ENCODE measurements at regions not wholly inside any gene's neighbourhood (a gene's known extent, or its start where the extent isn't known, plus 50 kb on each side); places are given as distances from the start of the nearest gene placed in this dataset.
"Not testable (repeated sequence)": the region's sequence is repeated elsewhere in the genome, so short reads cannot be mapped to it uniquely, and the experiment has no call there.

- ChIA-PET CTCF (no interaction called here), POLR2A (no interaction called here)
- H3K27me3 Mint-ChIP-seq: peaks cover 5% of the 10 kb centered on the region
- no peak for DNase-seq
- no peak for TF ChIP-seq EZH2 (IDR thresholded peaks at IDR 0.05; ENCODE audit: borderline replicate concordance, insufficient read depth, low read depth, low read length, poor library complexity, severe bottlenecking)
- TF ChIP-seq, protein P1, sequence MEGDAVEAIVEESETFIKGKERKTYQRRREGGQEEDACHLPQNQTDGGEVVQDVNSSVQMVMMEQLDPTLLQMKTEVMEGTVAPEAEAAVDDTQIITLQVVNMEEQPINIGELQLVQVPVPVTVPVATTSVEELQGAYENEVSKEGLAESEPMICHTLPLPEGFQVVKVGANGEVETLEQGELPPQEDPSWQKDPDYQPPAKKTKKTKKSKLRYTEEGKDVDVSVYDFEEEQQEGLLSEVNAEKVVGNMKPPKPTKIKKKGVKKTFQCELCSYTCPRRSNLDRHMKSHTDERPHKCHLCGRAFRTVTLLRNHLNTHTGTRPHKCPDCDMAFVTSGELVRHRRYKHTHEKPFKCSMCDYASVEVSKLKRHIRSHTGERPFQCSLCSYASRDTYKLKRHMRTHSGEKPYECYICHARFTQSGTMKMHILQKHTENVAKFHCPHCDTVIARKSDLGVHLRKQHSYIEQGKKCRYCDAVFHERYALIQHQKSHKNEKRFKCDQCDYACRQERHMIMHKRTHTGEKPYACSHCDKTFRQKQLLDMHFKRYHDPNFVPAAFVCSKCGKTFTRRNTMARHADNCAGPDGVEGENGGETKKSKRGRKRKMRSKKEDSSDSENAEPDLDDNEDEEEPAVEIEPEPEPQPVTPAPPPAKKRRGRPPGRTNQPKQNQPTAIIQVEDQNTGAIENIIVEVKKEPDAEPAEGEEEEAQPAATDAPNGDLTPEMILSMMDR (IDR thresholded peaks at IDR 0.05): no peak
- Histone ChIP-seq H3K36me3 (replicated peaks in 1 of 2; ENCODE audit: control extremely low read depth in 1 of 2, control insufficient read depth in 1 of 2, extremely low read depth in 1 of 2, insufficient read depth in 2 of 2, low read length in 1 of 2) (no peaks in the 10 kb centered on the region), H3K9me3 (ENCODE audit: control extremely low read depth in 1 of 3, control insufficient read depth in 2 of 3, insufficient read depth in 1 of 3, low read length in 2 of 3) (peaks cover 0 to 22% (median 0%) of the 10 kb centered on the region in 3 donors), H3K4me2 (replicated peaks; ENCODE audit: low read depth, low read length, poor library complexity, severe bottlenecking) (no peak overlapping the region), H3K79me2 (ENCODE audit: control insufficient read depth, insufficient read depth, low read length) (no peaks in the 10 kb centered on the region), H3K4me1 (ENCODE audit: control insufficient read depth in 2 of 2, insufficient read depth in 2 of 2, low read length in 2 of 2) (no peaks in the 10 kb centered on the region), H3K27ac (ENCODE audit: low read length in 2 of 2) (no peak overlapping the region), H4K20me1 (ENCODE audit: control insufficient read depth, insufficient read depth, low read length, poor library complexity, severe bottlenecking) (no peaks in the 10 kb centered on the region), H3K4me3 (ENCODE audit: control extremely low read depth in 1 of 5, extremely low read depth in 1 of 5, insufficient read depth in 1 of 5, low read depth in 2 of 5, low read length in 4 of 5) (no peak overlapping the region), H2AFZ (ENCODE audit: insufficient read depth, low read depth, low read length, poor library complexity, severe bottlenecking) (no peak overlapping the region), H3K27me3 (replicated peaks in 1 of 4; ENCODE audit: control extremely low read depth in 1 of 4, control insufficient read depth in 3 of 4, insufficient read depth in 4 of 4, low read length in 3 of 4) (no peaks in the 10 kb centered on the region), H3K9ac (ENCODE audit: low read length) (no peak overlapping the region)
- H3K4me1 Mint-ChIP-seq: no peaks in the 10 kb centered on the region
- H3K4me3 Mint-ChIP-seq: no peak overlapping the region
- no peak for ATAC-seq (ENCODE audit: low read depth)
- intact Hi-C loops (cut with micrococcal nuclease): no loop called here
- no peak overlapping the region for H3K27ac Mint-ChIP-seq
- H3K9me3 Mint-ChIP-seq (ENCODE audit: insufficient read depth): peaks cover 2% of the 10 kb centered on the region
- 94% methylated on average over 23 of the region's 25 CpGs for WGBS (ENCODE audit: insufficient coverage)
Observed at GRCh38 chr4:159420162-159421057, 317.5 kb downstream of the RAPGEF2 start.

DNA sequence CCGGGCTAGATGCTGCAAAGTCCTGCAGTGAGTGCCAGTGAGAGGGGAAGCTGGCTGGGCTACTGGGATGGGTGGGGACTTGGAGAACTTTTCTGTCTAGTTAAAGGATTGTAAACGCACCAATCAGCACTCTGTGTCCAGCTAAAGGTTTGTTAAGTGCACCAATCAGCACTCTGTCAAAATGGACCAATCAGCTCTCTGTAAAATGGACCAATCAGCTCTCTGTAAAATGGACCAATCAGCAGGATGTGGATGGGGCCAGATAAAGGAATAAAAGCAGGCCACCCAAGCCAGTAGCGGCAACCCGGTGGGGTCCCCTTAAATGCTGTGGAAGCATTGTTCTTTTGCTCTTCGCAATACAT is 318.2 kb downstream of the RAPGEF2 start:
- H3K9me3 Mint-ChIP-seq (ENCODE audit: insufficient read depth); intact Hi-C loops (cut with micrococcal nuclease); H3K27me3 Mint-ChIP-seq; H3K36me3 ChIP-seq (replicated peaks in 1 of 2; ENCODE audit: control extremely low read depth in 1 of 2, control insufficient read depth in 1 of 2, extremely low read depth in 1 of 2, insufficient read depth in 2 of 2, low read length in 1 of 2); POLR2A ChIA-PET; H4K20me1 ChIP-seq (ENCODE audit: control insufficient read depth, insufficient read depth, low read length, poor library complexity, severe bottlenecking); H3K4me3 ChIP-seq (ENCODE audit: control extremely low read depth in 1 of 5, extremely low read depth in 1 of 5, insufficient read depth in 1 of 5, low read depth in 2 of 5, low read length in 4 of 5); H3K4me1 Mint-ChIP-seq; H3K4me1 ChIP-seq (ENCODE audit: control insufficient read depth in 2 of 2, insufficient read depth in 2 of 2, low read length in 2 of 2); CTCF ChIA-PET; H3K4me3 Mint-ChIP-seq; DNase-seq; ATAC-seq (ENCODE audit: low read depth); H3K4me2 ChIP-seq (replicated peaks; ENCODE audit: low read depth, low read length, poor library complexity, severe bottlenecking); H3K27ac ChIP-seq (ENCODE audit: low read length in 2 of 2); H3K27me3 ChIP-seq (replicated peaks in 1 of 4; ENCODE audit: control extremely low read depth in 1 of 4, control insufficient read depth in 3 of 4, insufficient read depth in 4 of 4, low read length in 3 of 4); H3K9ac ChIP-seq (ENCODE audit: low read length); H3K27ac Mint-ChIP-seq; H3K79me2 ChIP-seq (ENCODE audit: control insufficient read depth, insufficient read depth, low read length); H2AFZ ChIP-seq (ENCODE audit: insufficient read depth, low read depth, low read length, poor library complexity, severe bottlenecking): not testable (repeated sequence)
- peaks cover 0 to 20% (median 0%) of the 10 kb centered on the region in 3 donors for H3K9me3 ChIP-seq (ENCODE audit: control extremely low read depth in 1 of 3, control insufficient read depth in 2 of 3, insufficient read depth in 1 of 3, low read length in 2 of 3)
- 100% methylated on average over 4 of the region's 5 CpGs for WGBS (ENCODE audit: insufficient coverage)

Measured in B cell (primary cell).